Suprapubic skin (tissue), 4 donors: ENCODE measurements at regions not wholly inside any gene's neighbourhood (a gene's known extent, or its start where the extent isn't known, plus 50 kb on each side); places are given as distances from the start of the nearest gene placed in this dataset.

Source experiments
- POLR2A ChIP-seq, 2 donors: fragments of 450-650 bp; IDR thresholded peaks; one replicate each; pipeline ENCODE4 v1.6.1; 2017; ENCODE audit warnings: antibody characterized with exemption in 2 of 2, mild to moderate bottlenecking in 2 of 2, moderate library complexity in 2 of 2
- POLR2AphosphoS5 ChIP-seq, 3 donors: sonication (generic); formaldehyde crosslinking; IDR thresholded peaks; one replicate each; pipeline ENCODE4 v1.6.1; 2017; ENCODE audit warnings: antibody characterized with exemption in 3 of 3

DNA sequence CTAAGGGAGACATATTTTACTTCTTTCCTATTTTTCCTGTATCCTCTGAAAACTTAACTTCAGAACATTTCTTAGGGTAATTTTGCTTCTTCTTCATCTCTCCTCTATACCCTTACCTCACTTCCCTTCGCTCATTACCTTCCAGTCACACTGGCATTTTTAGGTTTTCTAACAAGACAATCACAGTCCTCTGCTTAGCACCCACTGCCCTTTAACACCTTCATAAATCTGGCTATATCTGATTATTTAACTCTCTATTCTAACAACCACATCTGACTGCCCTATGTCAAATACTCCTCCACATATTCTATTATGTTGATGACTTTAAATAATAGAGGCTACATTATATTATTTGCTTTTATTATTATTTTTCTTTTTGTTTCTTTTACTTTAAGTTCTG lies 1058.0 kb upstream of the CNTN5 start:
- no peak for TF ChIP-seq POLR2AphosphoS5 (IDR thresholded peaks at IDR 0.05)
- TF ChIP-seq POLR2A (IDR thresholded peaks at IDR 0.05): no peak
